GM12878 (cell line): ENCODE measurements at regions not wholly inside any gene's neighbourhood (a gene's known extent, or its start where the extent isn't known, plus 50 kb on each side); places are given as distances from the start of the nearest gene placed in this dataset.

Experiments
- ATAC-seq: fragments of 200-7000 bp; cut with Tn5 transposase; 3 replicates; pipeline ENCODE4 v1.9.1; 2020; ENCODE audit warnings: mild to moderate bottlenecking, moderate library complexity
- BruUV-seq: library from RNA; stranded (reverse); fragments of 400-500 nt; replicated peaks from 2 replicates; lab custom pipeline; 2021; lab: Mats Ljungman, UMichigan
- CTCF ChIA-PET: fragments of 300-600 bp; sonication (Branson Sonifier 250); formaldehyde crosslinking; extraction: SDS; loops from one replicate; lab custom pipeline; 2021; ENCODE audit warnings: inconsistent platforms; lab: Yijun Ruan, JAX
- POLR2A ChIA-PET: fragments of 350-600 bp; formaldehyde crosslinking; extraction: SDS; loops from one replicate; lab custom pipeline; 2021; ENCODE audit warnings: inconsistent platforms; lab: Charles Lee
- RAD21 ChIA-PET: fragments of 300-600 bp; sonication (Branson Sonifier 250); formaldehyde crosslinking; loops from one replicate; lab custom pipeline; 2023; ENCODE audit warnings: antibody characterized with exemption; ENCODE audit not compliant: unreplicated experiment; lab: Charles Lee
- SMC1A ChIA-PET: fragments of 300-600 bp; sonication (Branson Sonifier 250); formaldehyde crosslinking; loops from one replicate; lab custom pipeline; 2023; ENCODE audit not compliant: unreplicated experiment, uncharacterized antibody; lab: Charles Lee
- DNase-seq: peaks from one replicate; pipeline ENCODE4 v3.0.0-alpha.2; 2011; ENCODE audit warnings: low read depth, low spot score
- FAIRE-seq: peaks from 3 replicates; lab custom pipeline; 2011; peaks lifted over from hg19 to GRCh38; lab: Jason Lieb, UNC
- H2AFZ ChIP-seq: 2 replicates; pipeline ENCODE4 v1.6.0; 2011; ENCODE audit warnings: low read depth, low read length, control low read depth; ENCODE audit not compliant: control insufficient read depth
- H3K27ac ChIP-seq: 2 replicates; pipeline ENCODE4 v1.5.1; 2011; ENCODE audit warnings: control low read depth; ENCODE audit not compliant: control insufficient read depth, insufficient read depth
- H3K27me3 ChIP-seq, 2 experiments: replicated peaks in 1 of 2; 2 replicates each; pipeline versions ENCODE4 v1.6.0 to v1.6.1; 2011; ENCODE audit warnings: low read length in 1 of 2; ENCODE audit not compliant: control insufficient read depth in 2 of 2, insufficient read depth in 2 of 2
- H3K36me3 ChIP-seq, 2 experiments: 2 replicates each; pipeline ENCODE4 v1.5.1; 2011; ENCODE audit warnings: low read length in 1 of 2; ENCODE audit not compliant: control insufficient read depth in 2 of 2, insufficient read depth in 2 of 2
- H3K4me1 ChIP-seq: 2 replicates; pipeline ENCODE4 v1.6.1; 2011; ENCODE audit warnings: mild to moderate bottlenecking, low read length, moderate library complexity, mixed read lengths; ENCODE audit not compliant: control insufficient read depth, insufficient read depth
- H3K4me2 ChIP-seq: 2 replicates; pipeline ENCODE4 v1.6.0; 2011; ENCODE audit warnings: control low read depth; ENCODE audit not compliant: control insufficient read depth, insufficient read depth
- H3K4me3 ChIP-seq: fragments of 200-600 bp; sonication (generic); 2 replicates; pipeline ENCODE4 v1.5.1; 2016
- H3K79me2 ChIP-seq: 2 replicates; pipeline ENCODE4 v1.6.0; 2011; ENCODE audit warnings: low read length; ENCODE audit not compliant: control insufficient read depth, insufficient read depth
- H3K9ac ChIP-seq: 2 replicates; pipeline ENCODE4 v1.8.0; 2011; ENCODE audit warnings: low read length, control low read depth, mixed read lengths; ENCODE audit not compliant: control insufficient read depth, insufficient read depth
- H3K9me3 ChIP-seq: replicated peaks from 3 replicates; pipeline ENCODE4 v1.5.1; 2011; ENCODE audit warnings: mild to moderate bottlenecking, low read length; ENCODE audit not compliant: control insufficient read depth, insufficient read depth
- H4K20me1 ChIP-seq: 2 replicates; pipeline ENCODE4 v1.6.0; 2011; ENCODE audit not compliant: control insufficient read depth, insufficient read depth
- CHD4 ChIP-seq: fragments of 200-600 bp; sonication (generic); IDR thresholded peaks from 2 replicates; pipeline ENCODE4 v1.6.1; 2016; ENCODE audit warnings: mild to moderate bottlenecking
- CREM ChIP-seq: IDR thresholded peaks from 2 replicates; pipeline ENCODE4 v1.6.1; 2014; ENCODE audit warnings: antibody characterized with exemption, low read depth
- FOS ChIP-seq: IDR thresholded peaks from 3 replicates; pipeline ENCODE4 v1.6.1; 2011; ENCODE audit warnings: borderline replicate concordance; ENCODE audit not compliant: insufficient read length; ENCODE audit errors: extremely low read depth
- HDAC6 ChIP-seq: fragments of 200-600 bp; sonication (generic); IDR thresholded peaks from one replicate; pipeline ENCODE4 v1.8.0; 2017; ENCODE audit warnings: antibody characterized with exemption; ENCODE audit not compliant: unreplicated experiment
- MLLT1 ChIP-seq: fragments of 450-650 bp; IDR thresholded peaks from 2 replicates; pipeline ENCODE4 v1.6.1; 2016; ENCODE audit warnings: mild to moderate bottlenecking
- MXI1 ChIP-seq: fragments of 150-350 bp; IDR thresholded peaks from 2 replicates; pipeline ENCODE4 v1.6.1; 2011; ENCODE audit warnings: low read depth, mild to moderate bottlenecking, inconsistent platforms, low read length, improper control_type of control experiment
- NFIC ChIP-seq: IDR thresholded peaks from 2 replicates; pipeline ENCODE4 v1.6.1; 2012; ENCODE audit warnings: low read depth, mild to moderate bottlenecking, inconsistent platforms, low read length, moderate library complexity
- RELB ChIP-seq: fragments of 450-650 bp; IDR thresholded peaks from 2 replicates; pipeline ENCODE4 v1.6.1; 2017; ENCODE audit warnings: low read depth, mild to moderate bottlenecking, moderate library complexity
- SMARCA5 ChIP-seq: fragments of 450-650 bp; IDR thresholded peaks from 2 replicates; pipeline ENCODE4 v1.6.1; 2017; ENCODE audit warnings: mild to moderate bottlenecking
- SRF ChIP-seq, 2 experiments: IDR thresholded peaks; 2 replicates each; pipeline ENCODE4 v1.6.1; 2011; ENCODE audit warnings: low read depth in 2 of 2, low read length in 2 of 2, mild to moderate bottlenecking in 1 of 2, moderate library complexity in 1 of 2
- TAF1 ChIP-seq: IDR thresholded peaks from 2 replicates; pipeline ENCODE4 v1.6.1; 2011; ENCODE audit warnings: mild to moderate bottlenecking, low read depth, low read length, borderline replicate concordance
- whole genome bisulfite sequencing: methylation state at CpG from one replicate; pipeline ENCODE4 v1.1.6; 2016; ENCODE audit warnings: low lambda C conversion rate; ENCODE audit not compliant: insufficient replicate concordance, insufficient coverage; ENCODE audit errors: missing lambda C conversion rate; 5-methylcytosine and 5-hydroxymethylcytosine counted together
- in situ Hi-C: fragments of 300-500 bp; cut with MboI; formaldehyde crosslinking; loops from 9 replicates; pipeline ENCODE4 v1.14.3; 2018; ENCODE audit warnings: mixed read lengths
- intact Hi-C: fragments of 100-400 bp; cut with micrococcal nuclease; formaldehyde crosslinking; loops from one replicate; pipeline ENCODE4 v1.14.2; 2022; ENCODE audit not compliant: unreplicated experiment
- TF ChIP-seq, protein P1 (sequence below): fragments of 150-350 bp; IDR thresholded peaks from 2 replicates; pipeline ENCODE4 v1.6.1; 2014; ENCODE audit warnings: mild to moderate bottlenecking, low read depth, low read length
- TF ChIP-seq, protein P2 (sequence below): IDR thresholded peaks from 2 replicates; pipeline ENCODE4 v1.6.1; 2012; ENCODE audit warnings: low read length, inconsistent platforms

DNA sequence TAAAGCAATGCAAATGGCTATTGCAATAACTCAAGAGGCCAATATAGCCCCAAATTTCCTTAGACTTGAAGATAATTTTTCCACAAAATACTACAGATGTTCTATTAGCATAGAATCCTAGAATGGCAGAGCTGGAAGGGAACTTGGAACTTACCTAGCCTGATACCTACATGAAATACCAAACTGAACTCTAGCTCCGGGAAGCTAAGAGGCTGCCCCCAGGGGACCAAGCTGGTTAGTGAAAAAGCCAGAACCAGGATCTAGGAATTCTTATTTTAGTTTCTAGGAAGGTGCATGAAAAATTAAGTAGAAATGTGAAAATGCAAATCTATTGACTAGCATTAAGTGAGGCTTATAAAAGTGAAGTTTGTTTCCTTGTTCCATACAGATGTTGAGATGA, 256.0 kb upstream of the CBLB start:
- RAD21 ChIA-PET: no interaction called here
- Histone ChIP-seq H4K20me1 (no peaks in the 10 kb centered on the region), H3K36me3 (no peaks in the 10 kb centered on the region), H2AFZ (no peak overlapping the region), H3K9ac (no peak overlapping the region), H3K79me2 (no peaks in the 10 kb centered on the region)
- CTCF ChIA-PET: no interaction called here
- no peak for DNase-seq
- no peak for ATAC-seq
- no peak for FAIRE-seq
- in situ Hi-C loops: no loop called here
- SMC1A ChIA-PET: interaction anchor here (0.6 to 1.4 kb wide), 2 partner anchors 14 to 360 kb away, joined by 3 read pairs; no protein-coding TSS in a partner anchor
- TF ChIP-seq, protein P1, sequence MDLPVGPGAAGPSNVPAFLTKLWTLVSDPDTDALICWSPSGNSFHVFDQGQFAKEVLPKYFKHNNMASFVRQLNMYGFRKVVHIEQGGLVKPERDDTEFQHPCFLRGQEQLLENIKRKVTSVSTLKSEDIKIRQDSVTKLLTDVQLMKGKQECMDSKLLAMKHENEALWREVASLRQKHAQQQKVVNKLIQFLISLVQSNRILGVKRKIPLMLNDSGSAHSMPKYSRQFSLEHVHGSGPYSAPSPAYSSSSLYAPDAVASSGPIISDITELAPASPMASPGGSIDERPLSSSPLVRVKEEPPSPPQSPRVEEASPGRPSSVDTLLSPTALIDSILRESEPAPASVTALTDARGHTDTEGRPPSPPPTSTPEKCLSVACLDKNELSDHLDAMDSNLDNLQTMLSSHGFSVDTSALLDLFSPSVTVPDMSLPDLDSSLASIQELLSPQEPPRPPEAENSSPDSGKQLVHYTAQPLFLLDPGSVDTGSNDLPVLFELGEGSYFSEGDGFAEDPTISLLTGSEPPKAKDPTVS: no peak
- TF ChIP-seq, protein P2, sequence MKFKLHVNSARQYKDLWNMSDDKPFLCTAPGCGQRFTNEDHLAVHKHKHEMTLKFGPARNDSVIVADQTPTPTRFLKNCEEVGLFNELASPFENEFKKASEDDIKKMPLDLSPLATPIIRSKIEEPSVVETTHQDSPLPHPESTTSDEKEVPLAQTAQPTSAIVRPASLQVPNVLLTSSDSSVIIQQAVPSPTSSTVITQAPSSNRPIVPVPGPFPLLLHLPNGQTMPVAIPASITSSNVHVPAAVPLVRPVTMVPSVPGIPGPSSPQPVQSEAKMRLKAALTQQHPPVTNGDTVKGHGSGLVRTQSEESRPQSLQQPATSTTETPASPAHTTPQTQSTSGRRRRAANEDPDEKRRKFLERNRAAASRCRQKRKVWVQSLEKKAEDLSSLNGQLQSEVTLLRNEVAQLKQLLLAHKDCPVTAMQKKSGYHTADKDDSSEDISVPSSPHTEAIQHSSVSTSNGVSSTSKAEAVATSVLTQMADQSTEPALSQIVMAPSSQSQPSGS: no peak
- no peak for TF ChIP-seq NFIC
- no peak for TF ChIP-seq TAF1
- TF ChIP-seq SMARCA5: no peak
- TF ChIP-seq, all 136 proteins: peak for 0
- WGBS: 100% methylated on average over 1 of the region's 1 CpG
- Histone ChIP-seq H3K9me3 (no peaks in the 10 kb centered on the region), H3K4me3 (no peak overlapping the region), H3K27me3 (no peaks in the 10 kb centered on the region), H3K27ac (no peak overlapping the region), H3K4me2 (no peak overlapping the region), H3K4me1 (no peaks in the 10 kb centered on the region)
- intact Hi-C loops: no loop called here
- POLR2A ChIA-PET: no interaction called here
- BruUV-seq: no TSS peak

- H2AFZ ChIP-seq: no peak overlapping the region
- H3K4me2 ChIP-seq: no peak overlapping the region
- no peaks in the 10 kb centered on the region for H3K4me1 ChIP-seq
- DNase-seq: no peak
- no peak for FAIRE-seq
- ChIA-PET RAD21 (no interaction called here), POLR2A (no interaction called here), SMC1A (interaction anchor here (1.4 kb wide), 1 partner anchor 14 kb away, joined by 3 read pairs; no protein-coding TSS in a partner anchor), CTCF (no interaction called here)
- 67% methylated on average over 3 of the region's 3 CpGs for WGBS
- no peak overlapping the region for H3K9ac ChIP-seq
- no peak for ATAC-seq
- H3K9me3 ChIP-seq: no peaks in the 10 kb centered on the region
- in situ Hi-C loops: no loop called here
- no peaks in the 10 kb centered on the region for H4K20me1 ChIP-seq
- intact Hi-C loops: no loop called here
- H3K27ac ChIP-seq: no peak overlapping the region
- no TSS peak for BruUV-seq
- no peaks in the 10 kb centered on the region for H3K27me3 ChIP-seq
- no peaks in the 10 kb centered on the region for H3K79me2 ChIP-seq
- no peaks in the 10 kb centered on the region for H3K36me3 ChIP-seq
- H3K4me3 ChIP-seq: no peak overlapping the region
- TF ChIP-seq MLLT1 (no peak), HDAC6 (no peak), MXI1 (no peak), SRF (IDR thresholded peaks at IDR 0.05; ENCODE audit: low read depth in 2 of 2, low read length in 2 of 2) (no peak), CHD4 (no peak), RELB (no peak), FOS (no peak), CREM (no peak)
Measured at GRCh38 chr3:106125321-106125720, 256.5 kb upstream of the CBLB start.
